ENCODE measurements at regions not wholly inside any gene's neighbourhood (a gene's known extent, or its start where the extent isn't known, plus 50 kb on each side); places are given as distances from the start of the nearest gene placed in this dataset.

DNA sequence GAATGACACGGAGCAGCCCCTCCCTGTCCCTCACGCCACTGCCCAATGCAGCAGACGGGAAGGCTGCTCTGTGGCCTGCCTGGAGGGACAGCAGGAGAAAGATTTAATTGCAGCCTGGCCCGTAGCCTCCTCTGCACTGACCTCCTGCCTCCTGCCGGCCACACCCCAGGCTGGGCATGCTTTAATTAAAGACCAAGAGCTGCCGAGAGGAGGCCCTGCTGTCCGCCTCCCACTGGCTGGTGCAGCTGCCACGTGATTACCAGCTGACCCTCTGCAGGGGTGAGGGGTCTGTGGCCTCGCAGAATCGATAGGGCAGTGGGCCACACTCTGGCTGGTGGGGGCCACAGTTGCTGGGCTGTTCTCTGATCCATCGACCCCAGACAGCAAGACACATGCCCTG lies 100.2 kb upstream of the PRR23E start:
- no peaks in the 10 kb centered on the region for H3K36me3 ChIP-seq (replicated peaks in 1 of 2; ENCODE audit: control insufficient read depth in 1 of 2, insufficient read depth in 2 of 2, low read length in 2 of 2)
- intact Hi-C loops (cut with micrococcal nuclease) = no loop called here
- no peak overlapping the region for H3K4me3 ChIP-seq (replicated peaks in 1 of 3; ENCODE audit: low read depth in 2 of 3, low read length in 3 of 3)
- Mint-ChIP-seq H3K36me3 (no peaks in the 10 kb centered on the region), H3K9me3 (peaks cover 0 to 7% (median 3%) of the 10 kb centered on the region in 7 donors), H3K4me1 (peaks cover 3% of the 10 kb centered on the region), H3K27ac (no peak overlapping the region), H3K4me3 (no peak overlapping the region), H3K27me3 (ENCODE audit: low read depth in 3 of 3) (peaks cover 6 to 10% (median 8%) of the 10 kb centered on the region in 3 donors)
- no peak overlapping the region for H2AFZ ChIP-seq (ENCODE audit: insufficient read depth, low read depth, low read length, poor library complexity, severe bottlenecking)
- 78% methylated on average over 11 of the region's 11 CpGs for WGBS (ENCODE audit: insufficient coverage)
- no peaks in the 10 kb centered on the region for H3K4me1 ChIP-seq (ENCODE audit: control insufficient read depth in 1 of 2, insufficient read depth in 2 of 2, low read length in 2 of 2)
- no peak overlapping the region for H3K27ac ChIP-seq (ENCODE audit: low read depth in 1 of 2, low read length in 2 of 2)
- H3K27me3 ChIP-seq (ENCODE audit: control insufficient read depth in 2 of 2, insufficient read depth in 2 of 2, low read length in 2 of 2) = no peaks in the 10 kb centered on the region
- H4K20me1 ChIP-seq (ENCODE audit: insufficient read depth, low read length) = no peaks in the 10 kb centered on the region
- H3K9me3 ChIP-seq (replicated peaks in 1 of 2; ENCODE audit: control insufficient read depth in 1 of 2, insufficient read depth in 1 of 2, low read length in 2 of 2) = no peaks in the 10 kb centered on the region
- H3K79me2 ChIP-seq (ENCODE audit: insufficient read depth, low read length) = no peaks in the 10 kb centered on the region
- DNase-seq = no peak
- no peak overlapping the region for H3K4me2 ChIP-seq (replicated peaks; ENCODE audit: extremely low read depth, low read length, poor library complexity, severe bottlenecking)
- H3K9ac ChIP-seq (ENCODE audit: insufficient read depth, low read length, poor library complexity, severe bottlenecking) = no peak overlapping the region
- TF ChIP-seq, protein P1, sequence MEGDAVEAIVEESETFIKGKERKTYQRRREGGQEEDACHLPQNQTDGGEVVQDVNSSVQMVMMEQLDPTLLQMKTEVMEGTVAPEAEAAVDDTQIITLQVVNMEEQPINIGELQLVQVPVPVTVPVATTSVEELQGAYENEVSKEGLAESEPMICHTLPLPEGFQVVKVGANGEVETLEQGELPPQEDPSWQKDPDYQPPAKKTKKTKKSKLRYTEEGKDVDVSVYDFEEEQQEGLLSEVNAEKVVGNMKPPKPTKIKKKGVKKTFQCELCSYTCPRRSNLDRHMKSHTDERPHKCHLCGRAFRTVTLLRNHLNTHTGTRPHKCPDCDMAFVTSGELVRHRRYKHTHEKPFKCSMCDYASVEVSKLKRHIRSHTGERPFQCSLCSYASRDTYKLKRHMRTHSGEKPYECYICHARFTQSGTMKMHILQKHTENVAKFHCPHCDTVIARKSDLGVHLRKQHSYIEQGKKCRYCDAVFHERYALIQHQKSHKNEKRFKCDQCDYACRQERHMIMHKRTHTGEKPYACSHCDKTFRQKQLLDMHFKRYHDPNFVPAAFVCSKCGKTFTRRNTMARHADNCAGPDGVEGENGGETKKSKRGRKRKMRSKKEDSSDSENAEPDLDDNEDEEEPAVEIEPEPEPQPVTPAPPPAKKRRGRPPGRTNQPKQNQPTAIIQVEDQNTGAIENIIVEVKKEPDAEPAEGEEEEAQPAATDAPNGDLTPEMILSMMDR (IDR thresholded peaks at IDR 0.05) = no peak

DNA sequence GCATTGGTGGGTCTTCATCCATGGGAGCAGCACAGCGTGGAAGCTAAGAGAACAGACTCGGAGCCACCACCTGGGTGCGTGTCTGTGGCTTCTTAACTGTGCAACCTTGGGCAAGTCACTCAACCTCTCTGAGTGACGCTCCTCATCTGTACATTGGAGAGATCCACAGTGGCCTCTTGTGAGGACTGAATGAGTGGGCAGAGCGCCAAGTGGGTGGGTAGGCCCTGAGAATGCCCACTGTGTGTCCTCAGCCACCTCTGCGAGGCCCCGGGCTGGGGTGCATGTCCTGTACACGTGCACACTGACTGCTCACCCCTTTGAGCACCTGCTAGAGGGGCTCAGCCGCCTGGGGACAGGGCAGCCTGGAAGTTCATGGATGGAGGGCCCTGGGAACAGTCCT lies 99.6 kb upstream of the PRR23E start:
- H3K9me3 Mint-ChIP-seq = peaks cover 0 to 7% (median 3%) of the 10 kb centered on the region in 7 donors
- H3K27ac ChIP-seq (ENCODE audit: low read depth in 1 of 2, low read length in 2 of 2) = no peak overlapping the region
- no peaks in the 10 kb centered on the region for H3K27me3 ChIP-seq (ENCODE audit: control insufficient read depth in 2 of 2, insufficient read depth in 2 of 2, low read length in 2 of 2)
- H3K4me1 Mint-ChIP-seq = no peaks in the 10 kb centered on the region
- intact Hi-C loops (cut with micrococcal nuclease) = no loop called here
- no peak overlapping the region for H3K9ac ChIP-seq (ENCODE audit: insufficient read depth, low read length, poor library complexity, severe bottlenecking)
- no peaks in the 10 kb centered on the region for H3K79me2 ChIP-seq (ENCODE audit: insufficient read depth, low read length)
- H3K36me3 ChIP-seq (replicated peaks in 1 of 2; ENCODE audit: control insufficient read depth in 1 of 2, insufficient read depth in 2 of 2, low read length in 2 of 2) = no peaks in the 10 kb centered on the region
- H3K4me2 ChIP-seq (replicated peaks; ENCODE audit: extremely low read depth, low read length, poor library complexity, severe bottlenecking) = no peak overlapping the region
- DNase-seq = no peak
- no peaks in the 10 kb centered on the region for H4K20me1 ChIP-seq (ENCODE audit: insufficient read depth, low read length)
- H3K36me3 Mint-ChIP-seq = no peaks in the 10 kb centered on the region
- H3K27me3 Mint-ChIP-seq (ENCODE audit: low read depth in 3 of 3) = peaks cover 6 to 10% (median 8%) of the 10 kb centered on the region in 3 donors
- H3K27ac Mint-ChIP-seq = peak overlapping the region in 1 of 7 donors; percentile 6
- 90% methylated on average over 7 of the region's 9 CpGs for WGBS (ENCODE audit: insufficient coverage)
- TF ChIP-seq, protein P1 (IDR thresholded peaks at IDR 0.05) = no peak
- H3K9me3 ChIP-seq (replicated peaks in 1 of 2; ENCODE audit: control insufficient read depth in 1 of 2, insufficient read depth in 1 of 2, low read length in 2 of 2) = no peaks in the 10 kb centered on the region
- no peak overlapping the region for H3K4me3 Mint-ChIP-seq
- no peak overlapping the region for H3K4me3 ChIP-seq (replicated peaks in 1 of 3; ENCODE audit: low read depth in 2 of 3, low read length in 3 of 3)
- H3K4me1 ChIP-seq (ENCODE audit: control insufficient read depth in 1 of 2, insufficient read depth in 2 of 2, low read length in 2 of 2) = no peaks in the 10 kb centered on the region
- H2AFZ ChIP-seq (ENCODE audit: insufficient read depth, low read depth, low read length, poor library complexity, severe bottlenecking) = no peak overlapping the region

All from CD14-positive monocyte (primary cell).